Naive thymus-derived CD4-positive, alpha-beta T cell (primary cell): ENCODE measurements at regions not wholly inside any gene's neighbourhood (a gene's known extent, or its start where the extent isn't known, plus 50 kb on each side); places are given as distances from the start of the nearest gene placed in this dataset.

Experiments
- ATAC-seq: fragments of 150-1000 bp; cut with Tn5 transposase; 2 replicates; pipeline ENCODE4 v1.10.0; 2021; ENCODE audit warnings: mild to moderate bottlenecking, moderate library complexity
- CTCF ChIA-PET: fragments of 350-600 bp; sonication (Branson Sonifier 250); formaldehyde crosslinking; loops from one replicate; lab custom pipeline; 2021; ENCODE audit warnings: antibody characterized with exemption; lab: Charles Lee
- POLR2A ChIA-PET: fragments of 350-600 bp; sonication (Branson Sonifier 250); formaldehyde crosslinking; loops from one replicate; lab custom pipeline; 2021; ENCODE audit warnings: antibody characterized with exemption, inconsistent platforms; lab: Charles Lee
- DNase-seq, 9 donors: peaks; one replicate each; pipeline versions ENCODE4 v3.0.0 to v3.0.0-alpha.2; 2020 to 2022; ENCODE audit warnings: mixed read lengths in 1 of 9
- H3K27ac ChIP-seq: one replicate; pipeline ENCODE4 v1.7.0; 2013; ENCODE audit warnings: mild to moderate bottlenecking, low read depth, low read length, moderate library complexity
- H3K27me3 ChIP-seq, 2 donors: one replicate each; pipeline ENCODE4 v1.7.0; 2013; ENCODE audit warnings: low read length in 2 of 2, mild to moderate bottlenecking in 2 of 2, moderate library complexity in 2 of 2; ENCODE audit not compliant: control insufficient read depth in 2 of 2, insufficient read depth in 2 of 2
- H3K36me3 ChIP-seq, 3 experiments: 1 replicate in 2 of 3; 2 replicates in 1 of 3; pipeline ENCODE4 v1.7.0; 2013; ENCODE audit warnings: low read length in 3 of 3, mild to moderate bottlenecking in 3 of 3, moderate library complexity in 1 of 3; ENCODE audit not compliant: insufficient read depth in 3 of 3, control insufficient read depth in 2 of 3
- H3K4me1 ChIP-seq, 2 donors: one replicate each; pipeline ENCODE4 v1.7.0; 2013; ENCODE audit warnings: low read length in 2 of 2, mild to moderate bottlenecking in 2 of 2, moderate library complexity in 1 of 2; ENCODE audit not compliant: control insufficient read depth in 2 of 2, insufficient read depth in 2 of 2
- H3K4me3 ChIP-seq: 2 replicates; pipeline ENCODE4 v1.7.0; 2013; ENCODE audit warnings: mild to moderate bottlenecking, low read length
- H3K9me3 ChIP-seq, 3 experiments: 1 replicate in 2 of 3; 2 replicates in 1 of 3; pipeline ENCODE4 v1.7.0; 2013; ENCODE audit warnings: low read length in 3 of 3; ENCODE audit not compliant: control insufficient read depth in 2 of 3
- H3K27ac Mint-ChIP-seq, 9 donors: one replicate each; pipeline ENCODE4 v1.8.0; 2020 to 2022; ENCODE audit warnings: mixed read lengths in 9 of 9, mild to moderate bottlenecking in 8 of 9, moderate library complexity in 5 of 9, inconsistent platforms in 2 of 9
- H3K27me3 Mint-ChIP-seq, 5 donors: one replicate each; pipeline ENCODE4 v1.8.0; 2021 to 2022; ENCODE audit warnings: mixed read lengths in 5 of 5, mild to moderate bottlenecking in 1 of 5
- H3K36me3 Mint-ChIP-seq, 5 donors: one replicate each; pipeline ENCODE4 v1.8.0; 2020 to 2022; ENCODE audit warnings: mixed read lengths in 5 of 5, mild to moderate bottlenecking in 3 of 5, inconsistent platforms in 1 of 5
- H3K4me1 Mint-ChIP-seq, 7 donors: one replicate each; pipeline ENCODE4 v1.8.0; 2020 to 2022; ENCODE audit warnings: mixed read lengths in 7 of 7, mild to moderate bottlenecking in 3 of 7, inconsistent platforms in 1 of 7
- H3K4me3 Mint-ChIP-seq, 10 donors: one replicate each; pipeline ENCODE4 v1.8.0; 2020 to 2022; ENCODE audit warnings: mild to moderate bottlenecking in 10 of 10, mixed read lengths in 10 of 10, moderate library complexity in 6 of 10, inconsistent platforms in 2 of 10
- H3K9me3 Mint-ChIP-seq, 11 donors: one replicate each; pipeline ENCODE4 v1.8.0; 2020 to 2022; ENCODE audit warnings: mixed read lengths in 11 of 11, mild to moderate bottlenecking in 4 of 11, inconsistent platforms in 1 of 11, moderate library complexity in 1 of 11
- intact Hi-C, 2 donors: fragments of 100-400 bp; cut with micrococcal nuclease; formaldehyde crosslinking; loops; one replicate each; pipeline ENCODE4 v1.15.1; 2023

DNA sequence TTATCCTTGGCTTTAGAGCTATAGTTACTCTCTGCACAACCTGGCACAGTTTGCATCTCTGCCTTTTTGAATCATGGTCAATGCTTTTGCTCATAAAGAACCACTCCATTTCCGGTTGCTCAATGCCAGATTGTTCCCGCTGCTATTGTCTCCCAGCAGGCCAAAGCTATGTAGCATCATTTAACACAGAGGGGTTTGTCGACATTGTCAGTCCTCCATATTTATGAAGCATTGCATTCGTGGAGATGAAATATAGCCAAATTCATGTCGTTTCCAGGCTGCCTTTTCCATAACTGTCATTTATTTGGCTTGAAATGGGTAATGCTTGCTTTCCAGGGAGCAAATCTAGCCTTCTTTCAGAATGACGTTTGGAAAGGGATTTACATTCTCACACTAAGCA is 598.8 kb downstream of the EPHA7 start:
- intact Hi-C loops, result no loop called here
- no peaks in the 10 kb centered on the region for H3K27me3 ChIP-seq
- no peak overlapping the region for H3K4me3 ChIP-seq
- Mint-ChIP-seq H3K9me3 (peaks cover 0 to 10% (median 0%) of the 10 kb centered on the region in 11 donors), H3K4me1 (no peaks in the 10 kb centered on the region), H3K27ac (no peak overlapping the region), H3K4me3 (no peak overlapping the region), H3K27me3 (no peaks in the 10 kb centered on the region), H3K36me3 (no peaks in the 10 kb centered on the region)
- H3K4me1 ChIP-seq, result no peaks in the 10 kb centered on the region
- no peak for DNase-seq
- H3K27ac ChIP-seq, result no peak overlapping the region
- no peak for ATAC-seq
- no peaks in the 10 kb centered on the region for H3K9me3 ChIP-seq
- ChIA-PET POLR2A (no interaction called here), CTCF (no interaction called here)
- H3K36me3 ChIP-seq, result no peaks in the 10 kb centered on the region

DNA sequence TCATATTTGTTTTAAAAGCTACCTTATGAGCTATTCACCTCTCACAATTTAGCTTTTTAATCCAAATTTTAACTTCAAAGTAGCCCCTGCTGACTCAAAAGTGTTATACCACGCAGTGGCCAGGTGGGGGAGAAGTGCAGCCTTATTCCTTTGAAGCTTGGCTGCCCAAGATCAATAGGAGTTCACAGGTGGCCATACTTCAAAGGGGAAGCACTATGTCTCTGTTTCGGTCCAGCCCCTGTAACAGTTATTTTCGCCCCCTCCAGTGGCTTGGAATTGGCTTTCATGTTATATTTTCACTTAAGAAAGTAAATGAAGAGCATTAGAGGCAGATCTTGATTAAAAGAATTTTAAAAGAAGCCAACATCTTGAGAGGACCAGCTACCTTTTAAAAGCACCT is 608.4 kb downstream of the EPHA7 start:
- H3K36me3 ChIP-seq, result no peaks in the 10 kb centered on the region
- ChIA-PET POLR2A (no interaction called here), CTCF (no interaction called here)
- H3K4me3 ChIP-seq, result no peak overlapping the region
- ATAC-seq, result no peak
- Mint-ChIP-seq H3K4me3 (no peak overlapping the region), H3K27me3 (no peaks in the 10 kb centered on the region), H3K27ac (no peak overlapping the region), H3K4me1 (no peaks in the 10 kb centered on the region), H3K9me3 (peaks cover 0 to 9% (median under 1%) of the 10 kb centered on the region in 11 donors), H3K36me3 (no peaks in the 10 kb centered on the region)
- H3K9me3 ChIP-seq, result no peaks in the 10 kb centered on the region
- no peak for DNase-seq
- H3K27ac ChIP-seq, result no peak overlapping the region
- no peaks in the 10 kb centered on the region for H3K27me3 ChIP-seq
- intact Hi-C loops, result loop anchor here in 1 of 2 donors (10.0 kb wide), 1 partner anchor 614 kb away; no protein-coding TSS in a partner anchor
- H3K4me1 ChIP-seq, result no peaks in the 10 kb centered on the region

DNA sequence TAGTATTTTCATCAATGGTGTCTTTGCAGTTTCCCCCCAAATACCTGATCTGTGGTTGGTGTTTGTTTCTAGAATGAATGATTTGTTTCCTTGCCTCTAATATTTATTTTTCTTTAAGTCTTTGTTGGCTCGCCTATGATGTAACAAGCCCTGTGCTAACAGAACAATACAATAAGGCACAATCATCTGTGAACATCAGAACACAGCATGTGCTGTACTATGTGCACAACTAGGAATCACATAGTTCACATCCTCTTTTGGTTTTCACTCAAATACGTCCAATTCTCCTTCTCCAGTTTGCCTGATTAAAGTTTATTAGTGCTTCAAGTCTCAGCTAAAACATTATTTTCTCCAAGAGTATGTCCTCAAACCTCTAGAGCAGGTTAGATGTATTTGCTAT is 613.1 kb downstream of the EPHA7 start:
- no peaks in the 10 kb centered on the region for H3K27me3 Mint-ChIP-seq
- Histone ChIP-seq H3K4me3 (no peak overlapping the region), H3K36me3 (no peaks in the 10 kb centered on the region), H3K4me1 (no peaks in the 10 kb centered on the region), H3K27ac (no peak overlapping the region), H3K27me3 (no peaks in the 10 kb centered on the region), H3K9me3 (no peaks in the 10 kb centered on the region)
- ChIA-PET CTCF (no interaction called here), POLR2A (no interaction called here)
- H3K27ac Mint-ChIP-seq, result no peak overlapping the region
- ATAC-seq, result no peak
- H3K36me3 Mint-ChIP-seq, result no peaks in the 10 kb centered on the region
- H3K4me3 Mint-ChIP-seq, result no peak overlapping the region
- no peaks in the 10 kb centered on the region for H3K4me1 Mint-ChIP-seq
- no peak for DNase-seq
- peaks cover 0 to 5% (median 0%) of the 10 kb centered on the region in 11 donors for H3K9me3 Mint-ChIP-seq
- intact Hi-C loops, result no loop called here

DNA sequence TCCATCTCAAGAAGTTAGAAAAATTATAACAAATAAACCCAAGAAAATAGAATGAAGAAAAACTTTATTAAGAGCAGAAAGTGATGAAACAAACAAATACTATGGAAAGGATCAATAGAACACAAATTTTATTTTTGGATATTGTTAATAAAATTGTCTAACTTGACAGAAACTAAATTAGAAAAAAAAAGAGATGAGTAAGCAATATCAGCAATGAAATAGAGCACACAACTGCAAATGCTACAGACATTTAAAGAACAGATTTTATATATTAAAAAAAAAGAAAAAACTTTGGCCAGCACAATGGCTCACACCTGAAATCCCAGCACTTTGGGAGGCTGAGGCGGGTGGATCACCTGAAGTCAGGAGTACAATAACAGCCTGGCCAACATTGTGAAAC is 628.0 kb downstream of the EPHA7 start:
- POLR2A ChIA-PET, result no interaction called here
- Histone ChIP-seq H3K9me3 (no peaks in the 10 kb centered on the region), H3K27me3 (no peaks in the 10 kb centered on the region), H3K4me1 (no peaks in the 10 kb centered on the region), H3K36me3 (no peaks in the 10 kb centered on the region), H3K4me3 (no peak overlapping the region), H3K27ac (no peak overlapping the region)
- no peak for ATAC-seq
- no peak overlapping the region for H3K27ac Mint-ChIP-seq
- CTCF ChIA-PET, result no interaction called here
- H3K9me3 Mint-ChIP-seq, result peaks cover 0 to 11% (median 1%) of the 10 kb centered on the region in 11 donors
- DNase-seq, result no peak
- no peaks in the 10 kb centered on the region for H3K27me3 Mint-ChIP-seq
- no peaks in the 10 kb centered on the region for H3K36me3 Mint-ChIP-seq
- H3K4me1 Mint-ChIP-seq, result no peaks in the 10 kb centered on the region
- intact Hi-C loops, result no loop called here
- H3K4me3 Mint-ChIP-seq, result no peak overlapping the region

DNA sequence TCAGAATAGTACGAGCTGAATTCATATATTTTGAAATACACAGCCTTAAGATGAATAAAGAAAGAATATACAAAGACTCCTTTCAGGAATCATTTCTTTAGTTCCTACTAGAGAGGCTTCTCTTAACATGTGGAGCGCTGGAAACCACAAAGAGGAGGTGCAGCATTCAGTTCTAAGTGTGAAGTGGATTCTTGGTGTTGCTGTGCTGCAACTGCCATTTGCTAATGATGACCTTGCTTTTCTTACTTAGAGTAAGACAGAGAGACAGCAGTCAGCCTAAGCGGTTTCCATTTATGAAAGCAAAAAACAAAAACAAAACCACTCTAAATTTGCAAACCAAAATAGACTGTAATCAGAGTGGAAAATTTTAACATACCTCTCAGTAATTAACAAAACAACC is 629.0 kb downstream of the EPHA7 start:
- no peaks in the 10 kb centered on the region for H3K36me3 Mint-ChIP-seq
- peaks cover 0 to 12% (median 1%) of the 10 kb centered on the region in 11 donors for H3K9me3 Mint-ChIP-seq
- H3K4me1 Mint-ChIP-seq, result no peaks in the 10 kb centered on the region
- no peak overlapping the region for H3K27ac Mint-ChIP-seq
- H3K4me3 Mint-ChIP-seq, result no peak overlapping the region
- intact Hi-C loops, result no loop called here
- no peak overlapping the region for H3K27ac ChIP-seq
- H3K27me3 ChIP-seq, result no peaks in the 10 kb centered on the region
- H3K4me1 ChIP-seq, result no peaks in the 10 kb centered on the region
- ATAC-seq (no peak), DNase-seq (no peak)
- H3K36me3 ChIP-seq, result no peaks in the 10 kb centered on the region
- no peaks in the 10 kb centered on the region for H3K9me3 ChIP-seq
- ChIA-PET POLR2A (no interaction called here), CTCF (no interaction called here)
- H3K27me3 Mint-ChIP-seq, result no peaks in the 10 kb centered on the region
- no peak overlapping the region for H3K4me3 ChIP-seq

DNA sequence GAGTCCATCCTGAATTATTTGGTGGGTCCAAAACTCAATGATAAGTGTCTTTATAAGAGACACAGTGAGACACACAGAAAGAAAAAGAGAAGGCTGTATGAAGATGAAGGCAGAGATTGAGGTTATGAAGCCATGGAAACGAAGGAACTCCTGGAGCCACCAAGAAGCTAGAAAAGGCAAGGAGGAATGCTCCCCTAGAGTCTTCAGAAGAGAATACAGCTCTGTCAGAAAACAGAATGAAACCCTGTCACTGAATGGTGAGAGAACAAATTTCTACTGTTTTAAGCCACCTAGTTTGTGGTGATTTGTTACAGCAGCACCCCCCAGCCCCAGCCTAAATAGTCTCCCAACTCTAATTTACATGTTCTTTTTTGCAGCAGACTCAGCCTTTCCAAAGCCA is 635.1 kb downstream of the EPHA7 start:
- peaks cover 0 to 12% (median 4%) of the 10 kb centered on the region in 11 donors for H3K9me3 Mint-ChIP-seq
- H3K9me3 ChIP-seq, result no peaks in the 10 kb centered on the region
- H3K27ac Mint-ChIP-seq, result no peak overlapping the region
- ChIA-PET CTCF (no interaction called here), POLR2A (no interaction called here)
- no peaks in the 10 kb centered on the region for H3K27me3 ChIP-seq
- no peak overlapping the region for H3K27ac ChIP-seq
- no peaks in the 10 kb centered on the region for H3K36me3 ChIP-seq
- intact Hi-C loops, result no loop called here
- ATAC-seq (no peak), DNase-seq (no peak)
- H3K4me3 Mint-ChIP-seq, result no peak overlapping the region
- no peaks in the 10 kb centered on the region for H3K27me3 Mint-ChIP-seq
- no peak overlapping the region for H3K4me3 ChIP-seq
- no peaks in the 10 kb centered on the region for H3K4me1 ChIP-seq
- no peaks in the 10 kb centered on the region for H3K36me3 Mint-ChIP-seq
- no peaks in the 10 kb centered on the region for H3K4me1 Mint-ChIP-seq

DNA sequence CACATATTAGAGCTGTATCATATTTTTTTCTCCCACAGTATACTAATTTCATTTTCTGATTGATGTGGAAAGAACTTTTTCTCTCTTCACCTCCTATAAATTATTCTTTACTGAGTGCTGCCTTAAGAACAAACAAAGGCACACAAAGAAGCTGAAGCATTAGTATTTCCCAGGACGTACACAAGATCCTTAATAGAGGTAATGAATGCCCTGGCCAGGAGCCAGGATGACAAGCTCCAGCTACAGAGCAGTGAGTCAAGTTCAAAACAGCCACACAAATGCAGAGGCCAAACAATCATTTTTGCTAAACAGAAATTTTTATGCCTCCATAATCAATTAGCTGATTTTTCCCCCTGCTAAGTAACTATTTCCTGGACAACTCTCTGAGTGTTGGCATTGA is 639.6 kb downstream of the EPHA7 start:
- no peaks in the 10 kb centered on the region for H3K9me3 ChIP-seq
- Mint-ChIP-seq H3K27ac (no peak overlapping the region), H3K27me3 (no peaks in the 10 kb centered on the region), H3K36me3 (no peaks in the 10 kb centered on the region), H3K4me3 (no peak overlapping the region), H3K9me3 (peaks cover 0 to 12% (median 0%) of the 10 kb centered on the region in 11 donors), H3K4me1 (no peaks in the 10 kb centered on the region)
- H3K4me3 ChIP-seq, result no peak overlapping the region
- H3K4me1 ChIP-seq, result no peaks in the 10 kb centered on the region
- intact Hi-C loops, result no loop called here
- no peak overlapping the region for H3K27ac ChIP-seq
- POLR2A ChIA-PET, result no interaction called here
- ATAC-seq (no peak), DNase-seq (no peak)
- no peaks in the 10 kb centered on the region for H3K27me3 ChIP-seq
- no peaks in the 10 kb centered on the region for H3K36me3 ChIP-seq
- CTCF ChIA-PET, result no interaction called here
